ENCODE measurements at regions not wholly inside any gene's neighbourhood (a gene's known extent, or its start where the extent isn't known, plus 50 kb on each side); places are given as distances from the start of the nearest gene placed in this dataset.

GRCh38 chr5:2207416-2208238, 324.9 kb upstream of the IRX4 start:
- H3K27ac Mint-ChIP-seq, result no peak overlapping the region
- DNase-seq (ENCODE audit: low spot score in 2 of 2), result no peak
- peaks cover 3% of the 10 kb centered on the region for H3K27me3 Mint-ChIP-seq
- peaks cover 6% of the 10 kb centered on the region for H3K9me3 Mint-ChIP-seq
- no peaks in the 10 kb centered on the region for H3K4me1 Mint-ChIP-seq
- H3K36me3 Mint-ChIP-seq, result no peaks in the 10 kb centered on the region
- ATAC-seq (ENCODE audit: low read depth), result no peak
- no peak overlapping the region for H3K4me3 Mint-ChIP-seq

DNA sequence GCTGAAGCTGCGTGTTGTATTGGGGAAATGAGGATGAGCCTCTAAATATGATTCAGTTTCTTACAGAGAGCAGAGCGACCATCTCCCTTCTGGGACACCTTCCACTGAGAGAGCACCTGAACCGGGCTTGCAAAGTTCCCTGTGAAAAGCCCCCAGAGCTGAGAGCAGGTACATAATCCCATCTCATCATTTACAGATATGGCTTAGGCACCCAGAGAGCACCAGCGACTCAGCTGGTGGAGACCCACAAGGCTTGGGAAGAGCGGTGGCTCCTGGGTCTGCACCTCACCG, 324.3 kb upstream of the IRX4 start:
- ATAC-seq (ENCODE audit: low read depth) (no peak), DNase-seq (ENCODE audit: low spot score in 2 of 2) (no peak)
- peaks cover 3% of the 10 kb centered on the region for H3K27me3 Mint-ChIP-seq
- H3K4me1 Mint-ChIP-seq, result no peaks in the 10 kb centered on the region
- H3K9me3 Mint-ChIP-seq, result peaks cover 6% of the 10 kb centered on the region
- no peak overlapping the region for H3K4me3 Mint-ChIP-seq
- H3K36me3 Mint-ChIP-seq, result no peaks in the 10 kb centered on the region
- no peak overlapping the region for H3K27ac Mint-ChIP-seq

GRCh38 chr5:2206293-2207108, 323.8 kb upstream of the IRX4 start:
- no peak for ATAC-seq (ENCODE audit: low read depth)
- Mint-ChIP-seq H3K27ac (no peak overlapping the region), H3K36me3 (no peaks in the 10 kb centered on the region), H3K4me1 (no peaks in the 10 kb centered on the region), H3K4me3 (no peak overlapping the region), H3K27me3 (peaks cover 3% of the 10 kb centered on the region), H3K9me3 (peaks cover 6% of the 10 kb centered on the region)
- DNase-seq (ENCODE audit: low spot score in 2 of 2), result no peak

DNA sequence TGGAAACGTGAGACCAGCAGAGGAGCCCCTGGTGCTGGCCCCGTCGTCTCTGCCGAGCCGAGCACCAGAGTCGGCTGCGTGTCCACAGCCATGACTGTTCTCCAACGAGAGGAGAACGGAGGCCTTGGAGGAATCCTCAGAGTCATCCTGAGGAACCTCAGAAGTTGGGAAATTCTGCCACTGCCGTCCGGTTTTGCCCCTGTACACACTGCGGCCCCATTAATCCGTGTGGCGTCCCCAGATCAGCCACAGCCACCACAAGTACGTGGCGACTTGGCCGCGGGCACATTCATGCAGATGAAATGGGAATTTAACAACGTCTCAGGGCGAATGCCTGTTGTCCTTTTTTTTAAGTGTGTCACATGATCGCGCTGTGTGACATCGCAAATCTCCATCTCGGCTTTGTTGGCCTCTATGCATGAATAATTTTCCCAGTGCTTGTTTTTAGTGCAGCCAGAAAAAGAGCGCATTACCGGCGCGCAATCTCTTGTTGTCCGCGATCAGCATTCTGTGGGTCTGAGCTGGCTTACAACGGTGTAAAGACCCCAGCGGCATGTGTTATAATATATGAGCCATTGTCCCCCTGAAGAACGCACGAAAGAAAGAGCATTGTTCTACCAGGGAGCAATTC, 323.0 kb upstream of the IRX4 start:
- no peak overlapping the region for H3K27ac Mint-ChIP-seq
- H3K27me3 Mint-ChIP-seq, result peaks cover 3% of the 10 kb centered on the region
- H3K36me3 Mint-ChIP-seq, result no peaks in the 10 kb centered on the region
- no peak overlapping the region for H3K4me3 Mint-ChIP-seq
- no peaks in the 10 kb centered on the region for H3K4me1 Mint-ChIP-seq
- peaks cover 6% of the 10 kb centered on the region for H3K9me3 Mint-ChIP-seq
- ATAC-seq (ENCODE audit: low read depth) (no peak), DNase-seq (ENCODE audit: low spot score in 2 of 2) (no peak)

- ATAC-seq (ENCODE audit: low read depth) (no peak), DNase-seq (ENCODE audit: low spot score in 2 of 2) (no peak)
- Mint-ChIP-seq H3K27ac (no peak overlapping the region), H3K27me3 (peaks cover 3% of the 10 kb centered on the region), H3K36me3 (no peaks in the 10 kb centered on the region), H3K9me3 (peaks cover 6% of the 10 kb centered on the region), H3K4me3 (no peak overlapping the region), H3K4me1 (no peaks in the 10 kb centered on the region)
These were observed 322.5 kb upstream of the IRX4 start for GRCh38 chr5:2205185-2205585.

GRCh38 chr5:2204366-2205184, 321.9 kb upstream of the IRX4 start:
- Mint-ChIP-seq H3K4me1 (no peaks in the 10 kb centered on the region), H3K36me3 (no peaks in the 10 kb centered on the region), H3K9me3 (peaks cover 7% of the 10 kb centered on the region), H3K4me3 (no peak overlapping the region), H3K27ac (no peak overlapping the region), H3K27me3 (peaks cover 3% of the 10 kb centered on the region)
- ATAC-seq (ENCODE audit: low read depth), result no peak
- DNase-seq (ENCODE audit: low spot score in 2 of 2), result no peak

DNA sequence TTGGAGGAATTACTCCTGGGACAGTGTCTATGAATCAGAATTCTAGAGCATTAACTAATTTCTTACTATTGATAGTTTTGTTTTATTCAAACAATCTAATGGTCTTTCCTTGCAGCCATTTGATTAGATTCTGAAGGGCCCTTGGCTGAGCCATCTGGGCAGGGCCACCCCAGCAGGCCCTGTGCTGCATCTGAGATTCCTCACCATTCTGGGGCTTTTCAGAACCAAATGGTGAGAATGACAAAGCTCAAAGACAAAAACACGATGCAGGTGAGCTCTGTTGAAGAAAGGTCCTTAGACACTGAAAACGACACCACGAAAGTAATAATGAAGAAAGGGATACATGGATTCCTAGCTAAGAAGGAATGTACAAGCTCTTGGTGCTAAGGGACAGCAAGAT, 321.0 kb upstream of the IRX4 start:
- Mint-ChIP-seq H3K27ac (no peak overlapping the region), H3K9me3 (peaks cover 7% of the 10 kb centered on the region), H3K36me3 (no peaks in the 10 kb centered on the region), H3K4me3 (no peak overlapping the region), H3K27me3 (peaks cover 3% of the 10 kb centered on the region), H3K4me1 (no peaks in the 10 kb centered on the region)
- ATAC-seq (ENCODE audit: low read depth) (no peak), DNase-seq (ENCODE audit: low spot score in 2 of 2) (no peak)

- Mint-ChIP-seq H3K9me3 (peaks cover 7% of the 10 kb centered on the region), H3K4me3 (no peak overlapping the region), H3K27ac (no peak overlapping the region), H3K27me3 (no peaks in the 10 kb centered on the region), H3K4me1 (no peaks in the 10 kb centered on the region), H3K36me3 (no peaks in the 10 kb centered on the region)
- no peak for DNase-seq (ENCODE audit: low spot score in 2 of 2)
- ATAC-seq (ENCODE audit: low read depth), result no peak
These were observed 319.1 kb upstream of the IRX4 start for GRCh38 chr5:2201832-2202231.

GRCh38 chr5:2201421-2201820, 318.7 kb upstream of the IRX4 start:
- Mint-ChIP-seq H3K27me3 (no peaks in the 10 kb centered on the region), H3K36me3 (no peaks in the 10 kb centered on the region)
- no peak for ATAC-seq (ENCODE audit: low read depth)

GRCh38 chr5:2201011-2201410, 318.3 kb upstream of the IRX4 start:
- Mint-ChIP-seq H3K4me3 (no peak overlapping the region), H3K36me3 (no peaks in the 10 kb centered on the region), H3K9me3 (peaks cover 4% of the 10 kb centered on the region), H3K27ac (no peak overlapping the region), H3K4me1 (no peaks in the 10 kb centered on the region), H3K27me3 (no peaks in the 10 kb centered on the region)
- DNase-seq (ENCODE audit: low spot score in 2 of 2) (no peak), ATAC-seq (ENCODE audit: low read depth) (no peak)

More at GRCh38 chr5:2201421-2201820, 318.7 kb upstream of the IRX4 start:
- Mint-ChIP-seq H3K27ac (no peak overlapping the region), H3K9me3 (peaks cover 7% of the 10 kb centered on the region), H3K4me3 (no peak overlapping the region), H3K4me1 (no peaks in the 10 kb centered on the region)
- no peak for DNase-seq (ENCODE audit: low spot score in 2 of 2)

DNA sequence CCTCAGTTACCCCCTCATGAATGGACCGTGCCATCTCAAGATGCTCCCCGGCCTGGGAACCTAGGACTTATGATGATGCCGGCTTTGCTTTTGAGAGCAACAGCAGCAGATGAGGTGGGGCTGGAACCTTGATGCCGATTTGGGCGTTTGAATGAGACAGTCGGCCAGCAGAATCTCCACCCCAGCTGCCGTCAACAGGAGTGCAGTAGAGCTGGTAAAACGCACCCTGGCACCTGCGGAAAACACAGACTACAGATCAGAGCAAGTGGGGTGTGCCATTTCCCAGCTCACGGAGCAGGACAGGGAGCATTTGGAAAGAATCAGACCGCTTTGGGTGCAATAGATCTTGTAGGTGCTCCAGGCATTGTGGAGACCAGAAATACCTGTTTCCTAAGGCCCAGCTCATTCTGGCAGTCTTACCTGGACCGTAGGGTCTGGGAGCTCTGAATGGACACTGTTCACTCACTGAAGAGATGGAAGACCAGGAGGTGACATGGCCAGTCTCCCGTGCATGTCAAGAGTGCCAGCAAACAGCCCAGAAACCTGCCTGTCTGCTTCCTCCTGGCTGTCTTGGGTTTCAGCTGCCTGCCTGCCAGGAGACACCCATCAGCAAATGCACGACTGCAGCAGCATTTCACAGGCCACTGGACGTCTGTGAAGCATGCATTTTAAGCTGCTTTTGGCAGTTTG, 317.7 kb upstream of the IRX4 start:
- H3K27me3 Mint-ChIP-seq, result no peaks in the 10 kb centered on the region
- ATAC-seq (ENCODE audit: low read depth) (no peak), DNase-seq (ENCODE audit: low spot score in 2 of 2) (no peak)
- peaks cover 4% of the 10 kb centered on the region for H3K9me3 Mint-ChIP-seq
- no peak overlapping the region for H3K4me3 Mint-ChIP-seq
- H3K36me3 Mint-ChIP-seq, result no peaks in the 10 kb centered on the region
- no peak overlapping the region for H3K27ac Mint-ChIP-seq
- H3K4me1 Mint-ChIP-seq, result no peaks in the 10 kb centered on the region

- H3K36me3 Mint-ChIP-seq, result no peaks in the 10 kb centered on the region
- ATAC-seq (ENCODE audit: low read depth) (no peak), DNase-seq (ENCODE audit: low spot score in 2 of 2) (no peak)
- H3K4me1 Mint-ChIP-seq, result no peaks in the 10 kb centered on the region
- peaks cover 1% of the 10 kb centered on the region for H3K9me3 Mint-ChIP-seq
- no peaks in the 10 kb centered on the region for H3K27me3 Mint-ChIP-seq
- H3K27ac Mint-ChIP-seq, result no peak overlapping the region
- no peak overlapping the region for H3K4me3 Mint-ChIP-seq
These were observed 317.0 kb upstream of the IRX4 start for GRCh38 chr5:2199697-2200096.

DNA sequence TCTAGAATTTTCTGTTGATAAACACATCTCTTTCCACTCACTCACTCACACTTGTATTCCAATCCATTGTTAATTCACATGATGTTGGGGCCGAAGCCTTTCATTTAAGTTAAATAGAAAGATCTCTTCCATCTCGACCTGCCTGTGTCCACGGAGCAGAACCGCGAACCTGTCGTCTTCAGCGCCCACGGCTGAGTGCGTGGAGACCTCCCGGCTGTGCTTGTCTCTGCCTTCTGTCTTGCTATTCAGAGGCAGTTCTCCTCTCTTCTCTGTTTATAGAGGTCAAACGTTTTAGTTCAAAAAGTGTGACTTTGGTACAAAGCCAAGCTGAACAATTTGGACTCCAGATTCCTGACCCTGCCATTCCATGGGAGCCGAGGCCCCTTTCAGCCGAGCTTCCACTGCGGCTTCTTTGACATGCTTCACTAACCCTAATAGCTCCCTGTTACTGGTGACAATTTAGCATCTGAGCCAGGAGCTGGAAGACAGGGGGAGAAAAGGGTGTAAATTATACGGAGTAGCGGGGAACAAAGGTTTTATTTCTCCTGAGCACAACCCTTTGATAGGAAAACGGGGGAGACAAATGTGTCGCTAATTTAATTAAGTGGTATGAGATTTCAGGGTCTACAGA, 314.4 kb upstream of the IRX4 start:
- H3K4me3 Mint-ChIP-seq, result no peak overlapping the region

More for the DNA sequence above, 314.4 kb upstream of the IRX4 start:
- DNase-seq (ENCODE audit: low spot score in 2 of 2), result no peak
- no peaks in the 10 kb centered on the region for H3K36me3 Mint-ChIP-seq
- no peak for ATAC-seq (ENCODE audit: low read depth)
- H3K9me3 Mint-ChIP-seq, result peaks cover 1% of the 10 kb centered on the region
- H3K27me3 Mint-ChIP-seq, result no peaks in the 10 kb centered on the region
- H3K27ac Mint-ChIP-seq, result no peak overlapping the region
- no peaks in the 10 kb centered on the region for H3K4me1 Mint-ChIP-seq

Data from memory B cell (primary cell).